ENCODE measurements at regions not wholly inside any gene's neighbourhood (a gene's known extent, or its start where the extent isn't known, plus 50 kb on each side); places are given as distances from the start of the nearest gene placed in this dataset.
"Not testable (repeated sequence)": the region's sequence is repeated elsewhere in the genome, so short reads cannot be mapped to it uniquely, and the experiment has no call there.

GRCh38 chr10:61219696-61220095, 233.5 kb downstream of the TMEM26 start:
- TF ChIP-seq CTCF (IDR thresholded peaks at IDR 0.05; ENCODE audit: borderline replicate concordance, control extremely low read depth, extremely low read depth, insufficient read depth, missing control alignments): no peak
- in situ Hi-C loops (cut with MboI; ENCODE audit: low sequenced_read_pairs, unreplicated experiment): no loop called here
- no peak for DNase-seq (ENCODE audit: low spot score)

- no peak for TF ChIP-seq CTCF (IDR thresholded peaks at IDR 0.05; ENCODE audit: borderline replicate concordance, control extremely low read depth, extremely low read depth, insufficient read depth, missing control alignments)
These were observed 235.2 kb downstream of the TMEM26 start for GRCh38 chr10:61217851-61218565.

GRCh38 chr10:61215246-61215645, 237.9 kb downstream of the TMEM26 start:
- no peak for DNase-seq (ENCODE audit: low spot score)
- TF ChIP-seq CTCF (IDR thresholded peaks at IDR 0.05; ENCODE audit: borderline replicate concordance, control extremely low read depth, extremely low read depth, insufficient read depth, missing control alignments): no peak
- in situ Hi-C loops (cut with MboI; ENCODE audit: low sequenced_read_pairs, unreplicated experiment): no loop called here

More at GRCh38 chr10:61217851-61218565, 235.2 kb downstream of the TMEM26 start:
- DNase-seq (ENCODE audit: low spot score): no peak
- in situ Hi-C loops (cut with MboI; ENCODE audit: low sequenced_read_pairs, unreplicated experiment): no loop called here

- no peak for DNase-seq (ENCODE audit: low spot score)
- no peak for TF ChIP-seq CTCF (IDR thresholded peaks at IDR 0.05; ENCODE audit: borderline replicate concordance, control extremely low read depth, extremely low read depth, insufficient read depth, missing control alignments)
- in situ Hi-C loops (cut with MboI; ENCODE audit: low sequenced_read_pairs, unreplicated experiment): no loop called here
These were observed 241.7 kb downstream of the TMEM26 start for GRCh38 chr10:61211468-61211867.

- no peak for DNase-seq (ENCODE audit: low spot score)
- TF ChIP-seq CTCF (IDR thresholded peaks at IDR 0.05; ENCODE audit: borderline replicate concordance, control extremely low read depth, extremely low read depth, insufficient read depth, missing control alignments): no peak
- in situ Hi-C loops (cut with MboI; ENCODE audit: low sequenced_read_pairs, unreplicated experiment): no loop called here
These were observed 253.1 kb upstream of the RHOBTB1 start for GRCh38 chr10:61197057-61197456.

GRCh38 chr10:61195211-61195610, 251.2 kb upstream of the RHOBTB1 start:
- in situ Hi-C loops (cut with MboI; ENCODE audit: low sequenced_read_pairs, unreplicated experiment): no loop called here
- no peak for TF ChIP-seq CTCF (IDR thresholded peaks at IDR 0.05; ENCODE audit: borderline replicate concordance, control extremely low read depth, extremely low read depth, insufficient read depth, missing control alignments)
- no peak for DNase-seq (ENCODE audit: low spot score)

- DNase-seq (ENCODE audit: low spot score); in situ Hi-C loops (cut with MboI; ENCODE audit: low sequenced_read_pairs, unreplicated experiment): not testable (repeated sequence)
These were observed 248.6 kb upstream of the RHOBTB1 start for GRCh38 chr10:61192589-61192988.
